ENCODE measurements at regions not wholly inside any gene's neighbourhood (a gene's known extent, or its start where the extent isn't known, plus 50 kb on each side); places are given as distances from the start of the nearest gene placed in this dataset.
A peak's percentile ranks its signal among the peaks of the same experiment; 100 is the strongest.

- no peak for TF ChIP-seq CTCF (IDR thresholded peaks at IDR 0.05; ENCODE audit: extremely low read depth, low read depth, low read length)
- Histone ChIP-seq H2AFZ (ENCODE audit: low read length) (no peak overlapping the region), H3K4me3 (ENCODE audit: insufficient read depth, low read length) (no peak overlapping the region), H3K79me2 (ENCODE audit: insufficient read depth, low read length) (no peaks in the 10 kb centered on the region), H3K27me3 (ENCODE audit: insufficient read depth, low read length) (no peaks in the 10 kb centered on the region), H4K20me1 (ENCODE audit: insufficient read depth, low read length) (no peaks in the 10 kb centered on the region), H3K4me1 (ENCODE audit: insufficient read depth, low read length) (peaks cover 3% of the 10 kb centered on the region), H3K4me2 (ENCODE audit: insufficient read depth, low read length) (no peak overlapping the region), H3K27ac (ENCODE audit: low read depth, low read length) (no peak overlapping the region), H3K36me3 (ENCODE audit: insufficient read depth, low read length) (no peaks in the 10 kb centered on the region), H3K9me3 (ENCODE audit: low read depth, low read length) (no peaks in the 10 kb centered on the region)
- DNase-seq (ENCODE audit: insufficient read length, low spot score, missing footprints): no peak
These were observed 139.9 kb downstream of the CPEB2 start for GRCh38 chr4:15142201-15142600.

DNA sequence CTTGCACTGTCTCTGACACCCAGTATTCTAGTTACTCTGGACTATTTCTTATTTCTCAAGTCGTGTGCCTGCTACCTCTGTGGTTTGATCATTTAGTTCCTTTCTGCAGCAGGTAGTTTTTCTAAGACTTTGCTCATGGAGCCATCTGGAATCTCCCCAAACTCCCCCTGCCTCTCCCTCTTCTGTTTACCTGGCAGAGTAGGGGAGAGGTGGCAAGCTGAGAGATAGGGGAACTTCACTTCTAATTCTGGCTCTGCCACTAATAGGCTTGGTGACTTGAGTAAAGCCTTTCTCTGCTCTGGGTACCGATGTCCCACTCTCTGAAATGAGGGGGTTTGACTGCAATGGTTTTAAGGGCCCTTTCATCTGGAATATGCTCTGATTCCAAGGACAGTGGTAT is 141.3 kb downstream of the CPEB2 start:
- Histone ChIP-seq H3K4me1 (ENCODE audit: insufficient read depth, low read length) (peaks cover 6% of the 10 kb centered on the region), H3K9me3 (ENCODE audit: low read depth, low read length) (no peaks in the 10 kb centered on the region), H3K4me2 (ENCODE audit: insufficient read depth, low read length) (no peak overlapping the region), H3K27me3 (ENCODE audit: insufficient read depth, low read length) (no peaks in the 10 kb centered on the region), H4K20me1 (ENCODE audit: insufficient read depth, low read length) (no peaks in the 10 kb centered on the region), H3K36me3 (ENCODE audit: insufficient read depth, low read length) (no peaks in the 10 kb centered on the region), H3K27ac (ENCODE audit: low read depth, low read length) (no peak overlapping the region), H2AFZ (ENCODE audit: low read length) (no peak overlapping the region), H3K79me2 (ENCODE audit: insufficient read depth, low read length) (no peaks in the 10 kb centered on the region), H3K4me3 (ENCODE audit: insufficient read depth, low read length) (no peak overlapping the region)
- no peak for TF ChIP-seq CTCF (IDR thresholded peaks at IDR 0.05; ENCODE audit: extremely low read depth, low read depth, low read length)
- DNase-seq (ENCODE audit: insufficient read length, low spot score, missing footprints): no peak

DNA sequence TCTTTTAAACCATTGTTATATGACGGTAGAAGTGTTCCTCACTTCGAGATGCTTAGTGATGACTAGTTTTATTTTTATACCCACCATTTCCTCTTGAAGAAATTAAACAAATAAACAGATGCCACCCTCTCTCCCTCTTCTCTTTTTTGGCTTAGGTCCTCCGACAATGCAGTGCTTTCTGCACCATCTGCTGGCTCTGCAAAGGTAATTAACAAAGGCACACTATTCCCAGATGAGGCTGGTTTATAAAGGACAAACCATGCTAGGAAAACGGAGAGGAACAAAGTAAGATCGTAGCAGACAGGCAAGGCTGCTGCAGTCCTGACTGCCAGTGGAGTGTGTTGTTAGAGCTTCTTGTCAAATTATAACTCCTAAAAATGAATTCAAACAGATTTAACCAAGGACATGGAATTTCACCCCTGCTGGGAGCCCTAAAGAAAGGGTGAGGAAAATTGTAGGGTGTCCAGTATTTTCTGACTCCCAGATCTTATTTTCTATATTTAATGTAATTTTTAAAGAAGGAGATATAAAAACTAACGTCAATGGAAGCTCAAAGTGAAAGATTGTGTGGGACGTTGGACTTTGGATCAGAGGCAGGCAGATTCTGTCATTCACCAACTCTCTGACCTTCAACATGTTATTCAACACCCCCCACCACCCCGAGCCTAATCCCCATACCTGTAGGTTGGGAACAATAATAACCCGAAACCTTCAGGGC is 142.1 kb downstream of the CPEB2 start:
- Histone ChIP-seq H3K27ac (ENCODE audit: low read depth, low read length) (no peak overlapping the region), H3K4me3 (ENCODE audit: insufficient read depth, low read length) (peak overlapping the region; percentile 21), H2AFZ (ENCODE audit: low read length) (peak overlapping the region; percentile 81), H3K36me3 (ENCODE audit: insufficient read depth, low read length) (no peaks in the 10 kb centered on the region), H4K20me1 (ENCODE audit: insufficient read depth, low read length) (no peaks in the 10 kb centered on the region), H3K27me3 (ENCODE audit: insufficient read depth, low read length) (no peaks in the 10 kb centered on the region), H3K9me3 (ENCODE audit: low read depth, low read length) (no peaks in the 10 kb centered on the region), H3K79me2 (ENCODE audit: insufficient read depth, low read length) (no peaks in the 10 kb centered on the region), H3K4me2 (ENCODE audit: insufficient read depth, low read length) (peak overlapping the region; percentile 35), H3K4me1 (ENCODE audit: insufficient read depth, low read length) (peaks cover 15% of the 10 kb centered on the region)
- TF ChIP-seq CTCF (IDR thresholded peaks at IDR 0.05; ENCODE audit: extremely low read depth, low read depth, low read length): no peak
- no peak for DNase-seq (ENCODE audit: insufficient read length, low spot score, missing footprints)

DNA sequence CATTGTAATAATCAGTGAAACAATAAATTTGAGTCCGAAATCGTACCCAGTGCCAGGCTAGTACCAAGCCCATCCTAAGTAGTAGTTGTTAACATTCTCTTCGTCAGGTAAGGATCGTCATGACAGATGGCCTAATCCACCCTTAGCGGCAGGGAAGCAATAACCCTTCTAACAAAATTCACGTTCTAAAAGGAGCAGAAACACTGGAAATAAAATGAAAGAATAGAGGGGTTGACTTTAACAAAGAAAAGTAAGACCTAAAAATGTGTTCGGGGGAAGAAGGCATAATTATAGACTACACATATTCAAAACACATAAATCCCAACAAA is 142.7 kb downstream of the CPEB2 start:
- Histone ChIP-seq H3K4me2 (ENCODE audit: insufficient read depth, low read length) (no peak overlapping the region), H3K27ac (ENCODE audit: low read depth, low read length) (no peak overlapping the region), H3K36me3 (ENCODE audit: insufficient read depth, low read length) (no peaks in the 10 kb centered on the region), H3K4me3 (ENCODE audit: insufficient read depth, low read length) (no peak overlapping the region), H3K9me3 (ENCODE audit: low read depth, low read length) (no peaks in the 10 kb centered on the region), H4K20me1 (ENCODE audit: insufficient read depth, low read length) (no peaks in the 10 kb centered on the region), H3K27me3 (ENCODE audit: insufficient read depth, low read length) (no peaks in the 10 kb centered on the region), H3K79me2 (ENCODE audit: insufficient read depth, low read length) (no peaks in the 10 kb centered on the region), H2AFZ (ENCODE audit: low read length) (no peak overlapping the region), H3K4me1 (ENCODE audit: insufficient read depth, low read length) (peaks cover 20% of the 10 kb centered on the region)
- no peak for DNase-seq (ENCODE audit: insufficient read length, low spot score, missing footprints)
- no peak for TF ChIP-seq CTCF (IDR thresholded peaks at IDR 0.05; ENCODE audit: extremely low read depth, low read depth, low read length)
